ENCODE measurements at regions not wholly inside any gene's neighbourhood (a gene's known extent, or its start where the extent isn't known, plus 50 kb on each side); places are given as distances from the start of the nearest gene placed in this dataset.

DNA sequence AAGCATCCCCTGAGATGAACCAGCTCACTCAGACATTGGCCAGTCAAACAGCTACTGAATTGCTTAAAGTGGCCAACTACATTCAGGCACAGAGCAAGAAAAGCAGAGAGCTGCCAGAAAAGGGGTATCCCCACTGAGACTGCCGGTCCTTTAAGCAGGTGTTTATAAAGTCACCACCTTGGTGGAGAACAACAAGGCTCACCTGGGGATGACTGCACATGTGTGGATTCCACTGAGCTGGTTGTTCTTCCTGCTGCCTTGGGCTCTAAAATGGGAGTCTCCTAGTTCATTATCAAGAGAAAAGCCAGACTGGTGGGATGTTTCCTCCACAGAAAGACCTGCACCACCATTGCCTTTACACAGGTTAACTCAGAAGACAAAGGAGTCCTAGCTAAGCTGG is 51.8 kb upstream of the IPO5 start:
- in situ Hi-C loops (cut with HindIII; ENCODE audit: low sequenced_read_pairs) = loop anchor here (5.0 kb wide), 1 partner anchor 56 kb away; no protein-coding TSS in a partner anchor

Measured in endothelial cell of hepatic sinusoid (primary cell).